ENCODE measurements at regions not wholly inside any gene's neighbourhood (a gene's known extent, or its start where the extent isn't known, plus 50 kb on each side); places are given as distances from the start of the nearest gene placed in this dataset.
A peak's percentile ranks its signal among the peaks of the same experiment; 100 is the strongest.

GRCh38 chr4:189341881-189342280 is 598.8 kb upstream of the FRG1 start:
- Mint-ChIP-seq H3K4me1 (no peaks in the 10 kb centered on the region), H3K4me3 (no peak overlapping the region), H3K9me3 (no peaks in the 10 kb centered on the region), H3K27ac (no peak overlapping the region), H3K27me3 (no peaks in the 10 kb centered on the region), H3K36me3 (ENCODE audit: low read depth) (no peaks in the 10 kb centered on the region)
- intact Hi-C loops (cut with micrococcal nuclease) = no loop called here
- no peak for DNase-seq

DNA sequence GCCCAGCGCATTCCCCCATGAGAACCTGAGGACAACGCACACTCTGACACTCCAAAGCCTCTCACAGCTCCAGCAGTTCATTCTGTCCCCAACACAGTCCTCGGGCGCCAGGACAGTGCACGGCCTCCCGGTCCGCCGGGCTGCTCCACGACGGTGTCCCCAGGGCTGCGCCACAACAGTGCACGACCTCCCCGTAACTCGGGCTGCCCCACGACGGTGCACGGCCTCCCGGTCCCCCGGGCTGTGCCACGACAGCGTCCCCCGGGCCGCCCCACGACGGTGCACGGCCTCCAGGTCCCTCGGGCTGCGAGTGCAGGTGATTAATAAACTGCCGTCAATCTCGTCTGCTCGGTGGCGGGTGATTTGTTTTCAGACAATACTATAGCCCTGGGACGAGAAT is 585.1 kb upstream of the FRG1 start:
- H3K9me3 Mint-ChIP-seq = peaks cover 7% of the 10 kb centered on the region
- intact Hi-C loops (cut with micrococcal nuclease) = no loop called here
- H3K27me3 Mint-ChIP-seq = no peaks in the 10 kb centered on the region
- H3K36me3 Mint-ChIP-seq (ENCODE audit: low read depth) = no peaks in the 10 kb centered on the region
- H3K27ac Mint-ChIP-seq = no peak overlapping the region
- H3K4me3 Mint-ChIP-seq = no peak overlapping the region
- no peaks in the 10 kb centered on the region for H3K4me1 Mint-ChIP-seq
- DNase-seq = no peak

DNA sequence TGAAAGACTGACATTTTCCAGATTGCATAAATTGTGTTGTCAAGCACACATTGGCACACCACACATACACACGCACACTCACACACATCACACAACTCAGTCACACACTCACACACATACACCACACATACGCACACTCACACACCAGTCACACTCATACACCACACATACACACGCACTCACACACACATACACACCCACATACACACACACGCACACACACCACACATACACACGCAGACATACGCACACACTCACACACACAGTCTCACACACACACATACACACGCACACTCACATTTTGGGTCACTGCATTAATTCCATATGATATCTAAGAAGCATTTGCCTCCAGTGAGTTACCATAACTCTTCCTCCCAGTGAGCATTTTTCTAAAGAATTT is 578.3 kb upstream of the FRG1 start:
- no peaks in the 10 kb centered on the region for H3K27me3 Mint-ChIP-seq

GRCh38 chr4:189364032-189364449 is 576.6 kb upstream of the FRG1 start:
- no peaks in the 10 kb centered on the region for H3K27me3 Mint-ChIP-seq
- no peaks in the 10 kb centered on the region for H3K36me3 Mint-ChIP-seq (ENCODE audit: low read depth)
- H3K9me3 Mint-ChIP-seq = peaks cover 13% of the 10 kb centered on the region
- no peak overlapping the region for H3K27ac Mint-ChIP-seq
- intact Hi-C loops (cut with micrococcal nuclease) = no loop called here
- DNase-seq = no peak
- no peak overlapping the region for H3K4me3 Mint-ChIP-seq
- no peaks in the 10 kb centered on the region for H3K4me1 Mint-ChIP-seq

More for the DNA sequence above, 578.3 kb upstream of the FRG1 start:
- Mint-ChIP-seq H3K36me3 (ENCODE audit: low read depth) (no peaks in the 10 kb centered on the region), H3K27ac (no peak overlapping the region), H3K9me3 (peaks cover 13% of the 10 kb centered on the region), H3K4me3 (no peak overlapping the region), H3K4me1 (no peaks in the 10 kb centered on the region)
- intact Hi-C loops (cut with micrococcal nuclease) = no loop called here
- DNase-seq = no peak

DNA sequence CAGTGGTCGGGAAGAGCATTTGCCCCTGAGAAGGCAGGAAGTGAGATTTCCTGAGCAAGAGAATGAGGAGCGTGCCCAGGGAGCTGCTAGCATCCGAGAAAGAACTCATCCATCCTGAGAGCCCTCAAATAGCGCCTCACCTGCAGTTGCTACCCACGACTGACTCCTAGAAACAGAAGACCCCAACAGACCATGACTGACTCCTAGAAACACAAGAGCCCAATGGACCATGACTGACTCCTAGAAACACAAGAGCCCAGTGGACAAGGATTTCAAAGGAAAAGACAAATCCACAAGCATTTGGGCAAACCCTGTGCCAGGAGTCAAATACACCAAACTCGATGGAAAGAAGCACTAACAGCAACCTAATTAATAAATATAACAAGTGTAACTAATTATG is 575.2 kb upstream of the FRG1 start:
- no peak for DNase-seq
- intact Hi-C loops (cut with micrococcal nuclease) = no loop called here
- Mint-ChIP-seq H3K4me1 (no peaks in the 10 kb centered on the region), H3K27ac (no peak overlapping the region), H3K9me3 (peaks cover 9% of the 10 kb centered on the region), H3K27me3 (no peaks in the 10 kb centered on the region), H3K36me3 (ENCODE audit: low read depth) (no peaks in the 10 kb centered on the region), H3K4me3 (no peak overlapping the region)

GRCh38 chr4:189367832-189368231 is 572.8 kb upstream of the FRG1 start:
- no peaks in the 10 kb centered on the region for H3K27me3 Mint-ChIP-seq
- intact Hi-C loops (cut with micrococcal nuclease) = no loop called here
- DNase-seq = no peak
- H3K4me3 Mint-ChIP-seq = no peak overlapping the region
- no peaks in the 10 kb centered on the region for H3K4me1 Mint-ChIP-seq
- H3K36me3 Mint-ChIP-seq (ENCODE audit: low read depth) = no peaks in the 10 kb centered on the region
- H3K9me3 Mint-ChIP-seq = peaks cover 13% of the 10 kb centered on the region
- no peak overlapping the region for H3K27ac Mint-ChIP-seq

DNA sequence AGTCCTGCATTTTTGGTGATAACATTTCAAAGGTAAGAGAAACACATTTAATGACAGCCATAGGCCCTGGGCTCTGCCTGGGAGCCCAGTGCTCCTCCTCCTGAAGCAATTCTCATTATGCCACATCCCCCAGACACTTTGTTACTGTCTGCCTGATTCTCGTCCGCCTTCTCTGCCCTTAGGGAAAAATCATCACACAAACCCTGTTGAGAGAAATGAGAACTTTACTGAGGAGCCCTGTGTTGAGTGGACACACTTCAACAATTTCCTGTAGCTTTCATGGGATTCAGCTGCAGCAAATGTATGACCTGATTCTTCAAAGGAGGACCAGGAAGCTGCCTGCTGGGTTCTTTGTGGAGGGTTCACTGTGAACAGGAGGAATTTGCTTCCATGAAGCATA is 566.5 kb upstream of the FRG1 start:
- H3K27me3 Mint-ChIP-seq = no peaks in the 10 kb centered on the region
- no peak overlapping the region for H3K27ac Mint-ChIP-seq
- DNase-seq = no peak
- no peaks in the 10 kb centered on the region for H3K4me1 Mint-ChIP-seq
- intact Hi-C loops (cut with micrococcal nuclease) = no loop called here
- peaks cover 14% of the 10 kb centered on the region for H3K9me3 Mint-ChIP-seq
- no peak overlapping the region for H3K4me3 Mint-ChIP-seq
- no peaks in the 10 kb centered on the region for H3K36me3 Mint-ChIP-seq (ENCODE audit: low read depth)

- peaks cover 6% of the 10 kb centered on the region for H3K9me3 Mint-ChIP-seq
- no peak overlapping the region for H3K27ac Mint-ChIP-seq
- H3K4me1 Mint-ChIP-seq = no peaks in the 10 kb centered on the region
- intact Hi-C loops (cut with micrococcal nuclease) = no loop called here
- no peak overlapping the region for H3K4me3 Mint-ChIP-seq
- H3K27me3 Mint-ChIP-seq = no peaks in the 10 kb centered on the region
- no peaks in the 10 kb centered on the region for H3K36me3 Mint-ChIP-seq (ENCODE audit: low read depth)
- peak; percentile 37 for DNase-seq
Observed at GRCh38 chr4:189376901-189377300, 563.8 kb upstream of the FRG1 start.

GRCh38 chr4:189377569-189377968 is 563.1 kb upstream of the FRG1 start:
- H3K4me1 Mint-ChIP-seq = no peaks in the 10 kb centered on the region
- intact Hi-C loops (cut with micrococcal nuclease) = no loop called here
- no peaks in the 10 kb centered on the region for H3K27me3 Mint-ChIP-seq

DNA sequence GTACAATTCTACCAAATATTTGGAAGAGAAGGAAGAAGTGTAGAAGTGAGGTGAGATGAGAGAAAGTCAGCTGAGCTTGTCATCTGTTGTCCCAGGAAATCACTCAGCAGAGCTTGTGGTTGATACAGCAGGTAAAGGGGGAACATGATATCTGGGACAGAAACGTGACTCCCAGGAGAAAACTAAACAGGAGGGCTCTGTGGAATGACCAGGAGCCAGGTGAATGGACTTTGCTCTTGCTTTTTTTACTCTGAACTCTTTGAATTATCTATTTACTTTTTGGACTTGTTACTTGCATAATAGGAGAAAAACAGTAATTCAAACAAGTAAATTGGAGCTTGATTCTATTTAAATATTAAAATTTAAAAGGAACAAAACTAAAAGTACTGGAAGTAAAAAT is 555.6 kb upstream of the FRG1 start:
- intact Hi-C loops (cut with micrococcal nuclease) = no loop called here
- no peaks in the 10 kb centered on the region for H3K9me3 Mint-ChIP-seq
- H3K27ac Mint-ChIP-seq = no peak overlapping the region
- no peaks in the 10 kb centered on the region for H3K27me3 Mint-ChIP-seq
- no peak overlapping the region for H3K4me3 Mint-ChIP-seq
- no peaks in the 10 kb centered on the region for H3K4me1 Mint-ChIP-seq
- H3K36me3 Mint-ChIP-seq (ENCODE audit: low read depth) = no peaks in the 10 kb centered on the region
- DNase-seq = no peak

More at GRCh38 chr4:189377569-189377968, 563.1 kb upstream of the FRG1 start:
- Mint-ChIP-seq H3K36me3 (ENCODE audit: low read depth) (no peaks in the 10 kb centered on the region), H3K4me3 (no peak overlapping the region), H3K27ac (no peak overlapping the region), H3K9me3 (peaks cover 6% of the 10 kb centered on the region)
- no peak for DNase-seq

DNA sequence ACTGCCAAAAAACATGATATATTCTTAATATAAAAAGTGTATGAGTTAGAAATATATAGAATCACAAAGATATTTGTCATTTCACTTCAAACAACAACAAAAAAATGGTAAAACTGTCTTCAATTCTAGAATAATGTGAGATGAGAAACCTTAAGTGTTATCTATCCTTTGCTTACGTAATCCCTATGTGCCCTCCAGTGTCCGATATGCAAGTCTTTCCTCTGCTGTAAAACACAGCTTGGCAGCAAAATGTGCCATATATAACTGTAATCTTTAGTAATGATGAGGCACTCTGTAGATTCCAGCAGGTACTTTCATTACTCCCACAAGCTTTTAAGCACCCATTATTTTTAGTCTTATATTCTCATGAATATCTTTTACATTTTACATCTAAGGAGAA is 555.1 kb upstream of the FRG1 start:
- intact Hi-C loops (cut with micrococcal nuclease) = no loop called here
- no peak overlapping the region for H3K4me3 Mint-ChIP-seq
- H3K4me1 Mint-ChIP-seq = no peaks in the 10 kb centered on the region
- no peak overlapping the region for H3K27ac Mint-ChIP-seq
- peaks cover under 1% of the 10 kb centered on the region for H3K9me3 Mint-ChIP-seq
- no peaks in the 10 kb centered on the region for H3K27me3 Mint-ChIP-seq
- DNase-seq = no peak
- H3K36me3 Mint-ChIP-seq (ENCODE audit: low read depth) = no peaks in the 10 kb centered on the region

DNA sequence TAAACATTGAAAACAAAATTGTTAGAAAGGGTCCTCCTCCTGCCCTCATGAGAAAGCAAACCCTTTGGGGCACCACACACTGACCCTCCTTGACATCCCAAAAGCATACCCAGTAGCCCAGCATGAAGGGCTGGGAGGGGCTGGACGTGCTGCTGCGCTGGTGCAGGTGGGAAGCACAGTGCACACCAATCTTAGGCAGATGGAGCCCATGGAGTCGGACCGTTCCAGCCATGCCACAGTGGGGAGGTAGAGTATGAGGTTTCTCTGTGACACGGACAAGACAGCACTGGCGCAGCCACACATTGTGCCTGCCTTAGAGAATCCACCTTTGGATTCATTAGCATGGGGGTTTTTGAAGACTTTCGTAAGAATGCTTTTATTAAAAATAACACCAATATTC is 544.2 kb upstream of the FRG1 start:
- Mint-ChIP-seq H3K4me1 (no peaks in the 10 kb centered on the region), H3K4me3 (no peak overlapping the region), H3K36me3 (ENCODE audit: low read depth) (no peaks in the 10 kb centered on the region), H3K9me3 (peaks cover 10% of the 10 kb centered on the region), H3K27me3 (no peaks in the 10 kb centered on the region), H3K27ac (no peak overlapping the region)
- intact Hi-C loops (cut with micrococcal nuclease) = no loop called here
- no peak for DNase-seq

DNA sequence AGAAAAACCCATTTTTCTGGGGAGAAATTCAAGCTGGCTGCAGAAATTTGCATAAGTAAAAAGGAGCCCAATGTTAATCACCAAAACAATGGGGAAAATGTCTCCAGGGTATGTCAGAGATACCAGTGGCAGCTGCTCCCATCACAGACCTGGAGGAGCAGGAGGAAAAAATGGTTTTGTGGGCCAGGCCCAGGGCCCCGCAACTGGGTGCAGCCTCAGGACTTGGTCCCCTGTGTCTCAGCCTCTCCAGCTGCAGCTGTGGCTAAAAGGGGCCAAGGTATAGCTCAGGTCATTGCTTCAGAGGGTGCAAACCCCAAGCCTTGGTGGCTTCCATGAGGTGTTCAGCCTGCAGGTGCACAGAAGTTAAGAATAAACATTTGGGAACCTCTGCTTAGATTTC is 536.4 kb upstream of the FRG1 start:
- no peaks in the 10 kb centered on the region for H3K4me1 Mint-ChIP-seq
- peaks cover 10% of the 10 kb centered on the region for H3K9me3 Mint-ChIP-seq
- no peak for DNase-seq
- intact Hi-C loops (cut with micrococcal nuclease) = no loop called here
- no peak overlapping the region for H3K27ac Mint-ChIP-seq
- H3K36me3 Mint-ChIP-seq (ENCODE audit: low read depth) = no peaks in the 10 kb centered on the region
- H3K27me3 Mint-ChIP-seq = no peaks in the 10 kb centered on the region
- H3K4me3 Mint-ChIP-seq = no peak overlapping the region

- no peak for DNase-seq
- intact Hi-C loops (cut with micrococcal nuclease) = no loop called here
- Mint-ChIP-seq H3K9me3 (peaks cover 3% of the 10 kb centered on the region), H3K4me1 (no peaks in the 10 kb centered on the region), H3K27me3 (no peaks in the 10 kb centered on the region), H3K4me3 (no peak overlapping the region), H3K27ac (no peak overlapping the region), H3K36me3 (ENCODE audit: low read depth) (no peaks in the 10 kb centered on the region)
Observed at GRCh38 chr4:189409158-189409557, 531.5 kb upstream of the FRG1 start.

DNA sequence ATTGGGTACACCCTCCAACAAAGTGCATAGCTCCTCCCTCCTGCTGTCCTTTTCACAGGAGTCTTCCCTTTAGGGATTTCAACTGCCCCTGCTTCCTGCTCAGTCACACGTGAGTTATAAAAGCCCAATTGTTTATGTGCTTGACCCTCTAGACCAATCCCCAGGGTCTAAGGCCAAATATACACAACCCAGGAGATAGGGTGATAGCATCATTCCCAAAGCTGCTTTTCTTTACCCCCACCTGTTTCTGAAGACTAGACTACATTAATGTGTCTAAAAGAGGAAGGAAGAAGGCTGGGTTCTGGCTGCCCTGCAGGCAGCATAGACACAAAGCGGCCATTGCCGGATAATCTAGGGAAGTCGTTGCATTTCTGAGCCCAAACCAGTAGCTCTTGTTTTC is 526.7 kb upstream of the FRG1 start:
- no peaks in the 10 kb centered on the region for H3K4me1 Mint-ChIP-seq
- intact Hi-C loops (cut with micrococcal nuclease) = no loop called here
- H3K27me3 Mint-ChIP-seq = no peaks in the 10 kb centered on the region
- no peak overlapping the region for H3K27ac Mint-ChIP-seq
- DNase-seq = no peak
- H3K36me3 Mint-ChIP-seq (ENCODE audit: low read depth) = no peaks in the 10 kb centered on the region
- no peaks in the 10 kb centered on the region for H3K9me3 Mint-ChIP-seq
- no peak overlapping the region for H3K4me3 Mint-ChIP-seq

Measured in activated CD4-positive, alpha-beta T cell treated with anti-CD3 and anti-CD28 coated beads, Interleukin-2, amount 10 ng/mL, durations not matched to agents 24 days and 14 days (primary cell).